Liver (tissue), 8 donors: ENCODE measurements at regions not wholly inside any gene's neighbourhood (a gene's known extent, or its start where the extent isn't known, plus 50 kb on each side); places are given as distances from the start of the nearest gene placed in this dataset.

Source experiments
- DNase-seq: peaks from one replicate; pipeline ENCODE4 v3.0.0-alpha.2; 2017; ENCODE audit warnings: low spot score
- H3K27ac ChIP-seq, 2 donors: one replicate each; pipeline ENCODE4 v1.7.0; 2013; ENCODE audit warnings: inconsistent platforms in 2 of 2, low read length in 2 of 2, control low read depth in 1 of 2, low read depth in 1 of 2, mild to moderate bottlenecking in 1 of 2
- H3K27me3 ChIP-seq, 4 donors: one replicate each; pipeline versions ENCODE4 v1.6.1 to v1.7.0; 2013; ENCODE audit warnings: low read length in 3 of 4, inconsistent platforms in 1 of 4, mild to moderate bottlenecking in 1 of 4, moderate library complexity in 1 of 4; ENCODE audit not compliant: control insufficient read depth in 4 of 4, insufficient read depth in 4 of 4
- H3K36me3 ChIP-seq, 4 donors: one replicate each; pipeline versions ENCODE4 v1.6.1 to v1.7.0; 2013; ENCODE audit warnings: low read length in 3 of 4, mild to moderate bottlenecking in 3 of 4, low read depth in 1 of 4, moderate library complexity in 1 of 4; ENCODE audit not compliant: control insufficient read depth in 4 of 4, insufficient read depth in 3 of 4
- H3K4me1 ChIP-seq, 4 donors: one replicate each; pipeline versions ENCODE4 v1.6.1 to v1.7.0; 2013; ENCODE audit warnings: low read length in 3 of 4, mild to moderate bottlenecking in 3 of 4, moderate library complexity in 1 of 4; ENCODE audit not compliant: control insufficient read depth in 4 of 4, insufficient read depth in 4 of 4
- H3K4me3 ChIP-seq, 3 donors: one replicate each; pipeline versions ENCODE4 v1.6.1 to v1.7.0; 2013; ENCODE audit warnings: low read length in 3 of 3, control low read depth in 1 of 3, low read depth in 1 of 3, mild to moderate bottlenecking in 1 of 3
- H3K9ac ChIP-seq, 2 donors: one replicate each; pipeline ENCODE4 v1.7.0; 2013; ENCODE audit warnings: low read length in 2 of 2, mild to moderate bottlenecking in 2 of 2, moderate library complexity in 2 of 2, control low read depth in 1 of 2, low read depth in 1 of 2
- H3K9me3 ChIP-seq, 4 donors: one replicate each; pipeline versions ENCODE4 v1.6.1 to v1.7.0; 2013; ENCODE audit warnings: low read length in 3 of 4; ENCODE audit not compliant: control insufficient read depth in 4 of 4
- ATF3 ChIP-seq: IDR thresholded peaks from 2 replicates; pipeline ENCODE4 v1.6.1; 2016; ENCODE audit warnings: antibody characterized with exemption
- EGR1 ChIP-seq, 2 donors: IDR thresholded peaks; 2 replicates each; pipeline ENCODE4 v1.6.1; 2016 to 2018; ENCODE audit warnings: antibody characterized with exemption in 2 of 2, low read depth in 2 of 2
- FOXA1 ChIP-seq: IDR thresholded peaks from 2 replicates; pipeline ENCODE4 v1.6.1; 2016; ENCODE audit warnings: antibody characterized with exemption
- FOXA2 ChIP-seq: IDR thresholded peaks from 2 replicates; pipeline ENCODE4 v1.6.1; 2016; ENCODE audit warnings: antibody characterized with exemption
- GABPA ChIP-seq, 2 donors: IDR thresholded peaks in 1 of 2; conservative IDR thresholded peaks in 1 of 2; 2 replicates each; pipeline ENCODE4 v1.6.1; 2016; ENCODE audit warnings: antibody characterized with exemption in 2 of 2, mild to moderate bottlenecking in 1 of 2, moderate library complexity in 1 of 2
- HNF4A ChIP-seq, 2 donors: conservative IDR thresholded peaks; 2 replicates each; pipeline ENCODE4 v1.6.1; 2016; ENCODE audit warnings: antibody characterized with exemption in 2 of 2, mild to moderate bottlenecking in 2 of 2
- JUND ChIP-seq, 2 donors: IDR thresholded peaks; 2 replicates each; pipeline ENCODE4 v1.6.1; 2016; ENCODE audit warnings: antibody characterized with exemption in 2 of 2
- NR2F2 ChIP-seq: IDR thresholded peaks from 2 replicates; pipeline ENCODE4 v1.6.1; 2016; ENCODE audit warnings: antibody characterized with exemption
- RAD21 ChIP-seq, 2 donors: IDR thresholded peaks; 2 replicates each; pipeline ENCODE4 v1.6.1; 2016; ENCODE audit warnings: antibody characterized with exemption in 2 of 2, mild to moderate bottlenecking in 2 of 2
- RXRA ChIP-seq, 2 donors: IDR thresholded peaks; 2 replicates each; pipeline ENCODE4 v1.6.1; 2017 to 2018; ENCODE audit warnings: antibody characterized with exemption in 2 of 2, mild to moderate bottlenecking in 1 of 2
- SP1 ChIP-seq: IDR thresholded peaks from 2 replicates; pipeline ENCODE4 v1.6.1; 2018; ENCODE audit warnings: antibody characterized with exemption, mild to moderate bottlenecking
- TAF1 ChIP-seq: conservative IDR thresholded peaks from 2 replicates; pipeline ENCODE4 v1.6.1; 2016; ENCODE audit warnings: antibody characterized with exemption, mild to moderate bottlenecking
- YY1 ChIP-seq: IDR thresholded peaks from 2 replicates; pipeline ENCODE4 v1.6.1; 2016; ENCODE audit warnings: antibody characterized with exemption, mild to moderate bottlenecking
- ZBTB33 ChIP-seq: IDR thresholded peaks from 2 replicates; pipeline ENCODE4 v1.6.1; 2016; ENCODE audit warnings: antibody characterized with exemption
- WGBS: extraction: QIAGEN DNeasy Blood & Tissue Kit; methylation state at CpG from one replicate; pipeline ENCODE4 v1.1.7; 2013; 5-methylcytosine and 5-hydroxymethylcytosine counted together
- TF ChIP-seq, protein P1 (sequence below): fragments of 150-350 bp; IDR thresholded peaks from 2 replicates; pipeline ENCODE4 v1.5.1; 2017; ENCODE audit warnings: improper control_type of control experiment, low read depth, low read length; ENCODE audit not compliant: missing input control
- donor health status: healthy.
- donor health status: healthy.
- donor health status: healthy.
- donor health status: healthy.
- donor health status: healthy.

GRCh38 chr16:26275021-26275590, 583.3 kb downstream of the HS3ST4 start (continued):
- TF ChIP-seq, protein P1, sequence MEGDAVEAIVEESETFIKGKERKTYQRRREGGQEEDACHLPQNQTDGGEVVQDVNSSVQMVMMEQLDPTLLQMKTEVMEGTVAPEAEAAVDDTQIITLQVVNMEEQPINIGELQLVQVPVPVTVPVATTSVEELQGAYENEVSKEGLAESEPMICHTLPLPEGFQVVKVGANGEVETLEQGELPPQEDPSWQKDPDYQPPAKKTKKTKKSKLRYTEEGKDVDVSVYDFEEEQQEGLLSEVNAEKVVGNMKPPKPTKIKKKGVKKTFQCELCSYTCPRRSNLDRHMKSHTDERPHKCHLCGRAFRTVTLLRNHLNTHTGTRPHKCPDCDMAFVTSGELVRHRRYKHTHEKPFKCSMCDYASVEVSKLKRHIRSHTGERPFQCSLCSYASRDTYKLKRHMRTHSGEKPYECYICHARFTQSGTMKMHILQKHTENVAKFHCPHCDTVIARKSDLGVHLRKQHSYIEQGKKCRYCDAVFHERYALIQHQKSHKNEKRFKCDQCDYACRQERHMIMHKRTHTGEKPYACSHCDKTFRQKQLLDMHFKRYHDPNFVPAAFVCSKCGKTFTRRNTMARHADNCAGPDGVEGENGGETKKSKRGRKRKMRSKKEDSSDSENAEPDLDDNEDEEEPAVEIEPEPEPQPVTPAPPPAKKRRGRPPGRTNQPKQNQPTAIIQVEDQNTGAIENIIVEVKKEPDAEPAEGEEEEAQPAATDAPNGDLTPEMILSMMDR = no peak
- TF ChIP-seq NR2F2 = no peak

DNA sequence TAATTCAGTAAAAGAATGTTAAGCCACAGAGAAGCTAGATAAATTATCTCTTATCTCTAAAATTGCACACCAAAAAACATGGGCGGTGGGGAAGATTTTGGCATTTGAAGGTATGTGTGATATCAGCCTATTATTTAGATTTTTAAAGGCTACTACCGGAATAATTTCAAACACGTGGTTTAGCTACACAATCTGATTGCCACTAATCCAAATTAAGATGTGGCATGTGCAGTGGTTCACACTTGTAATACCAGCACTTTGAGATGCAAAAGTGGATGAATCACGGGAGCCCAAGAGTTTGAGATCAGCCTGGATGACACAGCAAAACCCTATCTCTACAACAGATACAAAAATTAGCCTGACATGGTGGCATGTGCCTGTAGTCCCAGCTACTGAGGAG, 584.5 kb downstream of the HS3ST4 start:
- no peak overlapping the region for H3K9ac ChIP-seq
- H3K27me3 ChIP-seq = no peaks in the 10 kb centered on the region
- no peak for TF ChIP-seq EGR1 (IDR thresholded peaks at IDR 0.05; ENCODE audit: low read depth in 2 of 2)
- TF ChIP-seq TAF1 = no peak
- TF ChIP-seq RAD21 (IDR thresholded peaks at IDR 0.05) = no peak
- TF ChIP-seq FOXA2 = no peak
- TF ChIP-seq JUND (IDR thresholded peaks at IDR 0.05) = no peak
- TF ChIP-seq FOXA1 = no peak
- no peak for TF ChIP-seq SP1
- no peak for TF ChIP-seq HNF4A (conservative IDR thresholded peaks at IDR 0.05)
- no peak for TF ChIP-seq RXRA (IDR thresholded peaks at IDR 0.05)
- no peak for TF ChIP-seq NR2F2
- no peak for TF ChIP-seq ZBTB33
- TF ChIP-seq ATF3 = no peak
- TF ChIP-seq YY1 = no peak
- TF ChIP-seq GABPA (IDR thresholded peaks at IDR 0.05 in 1 of 2, conservative IDR thresholded peaks at IDR 0.05 in 1 of 2) = no peak
- H3K4me3 ChIP-seq = no peak overlapping the region
- 78% methylated on average over 4 of the region's 4 CpGs for WGBS
- H3K27ac ChIP-seq = no peak overlapping the region
- H3K4me1 ChIP-seq = no peaks in the 10 kb centered on the region
- no peak for DNase-seq
- H3K9me3 ChIP-seq = peaks cover 0 to 3% (median 2%) of the 10 kb centered on the region in 4 donors
- H3K36me3 ChIP-seq = no peaks in the 10 kb centered on the region

DNA sequence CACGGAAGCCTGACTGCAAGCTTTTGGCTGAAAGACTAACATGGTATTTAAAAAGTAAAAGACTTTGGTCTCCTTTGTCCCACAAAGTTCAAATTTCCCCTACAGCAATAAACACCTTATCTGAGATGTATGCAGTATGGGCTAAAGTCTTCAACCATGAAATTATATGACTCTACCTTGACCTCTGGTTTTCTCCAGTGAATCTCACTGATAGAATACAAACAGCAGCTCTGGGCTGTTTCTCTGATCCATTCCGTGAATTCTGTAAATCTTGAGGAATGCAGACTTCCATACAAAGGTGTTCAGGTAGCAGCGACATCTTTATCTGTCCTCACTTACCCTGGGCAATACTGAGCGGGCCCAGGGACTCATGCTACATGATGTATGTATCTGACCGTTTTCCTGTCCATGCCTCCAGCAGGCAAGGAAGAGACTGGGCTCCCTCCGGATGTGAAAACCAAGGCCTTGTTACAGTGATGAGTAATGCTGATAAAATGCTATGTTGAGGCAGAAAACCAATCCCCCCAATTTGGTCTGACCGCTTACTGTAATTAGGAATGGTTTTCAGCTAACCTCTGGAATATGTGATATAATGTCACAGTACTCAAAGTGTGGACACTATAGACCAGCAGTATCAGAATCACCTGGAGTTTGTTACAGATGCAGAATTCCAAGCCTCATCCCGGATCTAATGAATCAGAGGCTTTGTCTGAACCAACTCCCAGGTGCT, 589.8 kb downstream of the HS3ST4 start:
- no peak overlapping the region for H3K27ac ChIP-seq
- peaks cover 0 to 3% (median under 1%) of the 10 kb centered on the region in 4 donors for H3K9me3 ChIP-seq
- H3K4me1 ChIP-seq = no peaks in the 10 kb centered on the region
- H3K36me3 ChIP-seq = no peaks in the 10 kb centered on the region
- H3K4me3 ChIP-seq = no peak overlapping the region
- H3K27me3 ChIP-seq = no peaks in the 10 kb centered on the region
- H3K9ac ChIP-seq = no peak overlapping the region
- DNase-seq = no peak
- TF ChIP-seq, protein P1 = no peak
- TF ChIP-seq NR2F2 = no peak
- WGBS = 68% methylated on average over 8 of the region's 8 CpGs
